CD4-positive, alpha-beta T cell treated with Interleukin-15 for 1 hour (primary cell): ENCODE measurements at regions not wholly inside any gene's neighbourhood (a gene's known extent, or its start where the extent isn't known, plus 50 kb on each side); places are given as distances from the start of the nearest gene placed in this dataset.

ENCODE experiments used
- DNase-seq: peaks from one replicate; pipeline ENCODE4 v3.0.0-alpha.2; 2020

DNA sequence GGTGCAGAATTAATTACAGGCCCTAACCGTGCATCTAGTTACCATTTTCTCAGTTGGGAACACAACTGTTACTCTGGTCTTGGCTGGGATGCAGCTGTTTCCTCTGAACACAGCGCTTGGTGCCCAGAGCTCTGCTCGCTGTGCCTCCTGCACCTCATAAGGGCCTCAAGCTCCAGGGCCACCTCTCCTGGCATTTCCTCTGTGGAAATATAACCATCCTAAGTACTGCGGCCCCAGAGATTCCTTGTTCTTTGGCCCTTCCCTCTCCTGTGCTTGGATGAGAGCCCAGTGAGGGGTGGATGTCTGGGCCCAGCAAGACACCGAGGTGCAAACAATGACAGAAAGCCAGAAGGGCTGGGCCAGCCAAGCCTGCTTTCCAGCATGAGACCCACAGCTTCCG, 169.9 kb upstream of the CST7 start:
- DNase-seq: peak; percentile 7

DNA sequence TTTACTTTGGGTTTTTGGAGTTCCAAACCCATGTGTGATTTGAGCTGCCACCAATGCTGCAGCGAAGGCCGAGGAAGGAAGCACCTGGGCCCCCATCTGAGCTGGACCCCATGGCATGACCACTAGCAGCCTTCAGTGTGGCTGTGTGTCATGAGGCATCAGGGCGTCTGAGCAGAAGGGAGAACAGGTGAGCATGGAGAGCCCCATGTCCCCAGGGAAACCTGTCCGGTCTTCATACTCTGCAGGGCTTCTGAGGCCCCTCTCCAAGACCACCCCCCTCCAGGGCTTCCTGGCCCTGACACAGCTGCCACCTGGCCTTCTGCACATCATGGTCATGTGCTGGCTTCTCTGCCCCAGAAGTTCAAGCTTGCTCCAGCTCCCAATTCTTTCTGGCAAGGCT, 169.1 kb upstream of the CST7 start:
- peak; percentile 10 for DNase-seq

DNA sequence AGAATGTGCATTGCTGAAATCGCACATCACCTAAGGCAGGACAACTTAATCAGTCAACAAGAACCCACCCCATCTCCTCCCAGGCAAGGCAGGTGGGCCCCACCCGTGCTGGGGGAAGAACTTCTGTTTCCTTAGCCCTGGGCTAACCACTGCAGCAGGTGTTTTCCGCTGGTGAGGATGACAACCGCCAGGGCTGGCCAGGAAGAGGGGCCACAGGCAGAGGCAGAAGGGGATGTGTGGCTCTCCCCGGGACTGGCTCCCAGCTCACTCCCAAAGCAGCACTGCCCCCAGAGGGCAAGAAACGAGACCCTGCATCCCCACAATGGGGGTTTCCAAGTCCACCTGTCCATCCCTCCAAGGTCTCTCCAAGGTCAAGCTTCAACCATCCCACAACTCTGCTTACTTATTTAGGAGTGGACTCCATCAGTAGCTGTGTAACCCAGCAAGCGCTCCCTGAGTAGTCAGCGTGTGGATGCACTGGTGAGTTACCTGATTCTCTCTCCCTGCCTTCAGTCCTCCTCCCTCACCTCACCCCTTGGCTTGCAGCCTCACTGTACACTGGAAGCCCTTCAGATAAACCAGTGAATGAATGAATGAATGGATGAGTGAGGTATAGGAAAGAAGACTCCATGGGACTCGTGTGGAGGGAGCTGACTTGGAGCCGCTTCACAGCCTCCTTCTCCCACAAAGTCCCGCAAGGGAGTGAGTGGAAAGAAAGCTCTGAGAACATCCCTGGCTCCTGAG, 168.2 kb upstream of the CST7 start:
- peak; percentile 9 for DNase-seq

DNA sequence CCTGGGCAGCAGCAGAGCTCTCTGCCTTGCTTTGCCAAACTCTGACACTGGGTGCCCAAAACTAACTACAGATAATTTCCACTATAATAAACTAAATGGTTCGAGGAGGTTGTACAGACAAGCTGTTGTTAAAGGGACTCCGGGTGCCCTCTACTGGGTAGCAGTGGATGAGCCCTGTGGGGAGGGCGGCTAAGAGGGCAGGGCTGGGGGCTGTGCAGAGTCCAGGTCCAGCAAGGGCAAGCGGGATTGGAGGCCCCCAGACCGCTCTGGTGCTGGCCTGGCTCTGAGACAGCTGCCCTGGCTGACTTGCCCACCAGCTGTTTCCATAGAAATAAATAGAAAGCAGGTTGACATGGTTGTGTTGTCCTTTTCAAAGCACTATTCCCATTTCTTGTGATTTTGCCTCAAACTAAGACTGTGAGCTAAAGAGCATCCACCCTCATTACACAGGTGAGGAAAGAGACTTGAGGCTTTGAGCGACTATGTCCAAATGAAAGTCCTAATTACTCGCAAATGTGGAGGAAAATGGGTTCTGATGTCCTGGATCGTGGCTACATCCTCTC, 167.6 kb upstream of the CST7 start:
- DNase-seq: no peak

DNA sequence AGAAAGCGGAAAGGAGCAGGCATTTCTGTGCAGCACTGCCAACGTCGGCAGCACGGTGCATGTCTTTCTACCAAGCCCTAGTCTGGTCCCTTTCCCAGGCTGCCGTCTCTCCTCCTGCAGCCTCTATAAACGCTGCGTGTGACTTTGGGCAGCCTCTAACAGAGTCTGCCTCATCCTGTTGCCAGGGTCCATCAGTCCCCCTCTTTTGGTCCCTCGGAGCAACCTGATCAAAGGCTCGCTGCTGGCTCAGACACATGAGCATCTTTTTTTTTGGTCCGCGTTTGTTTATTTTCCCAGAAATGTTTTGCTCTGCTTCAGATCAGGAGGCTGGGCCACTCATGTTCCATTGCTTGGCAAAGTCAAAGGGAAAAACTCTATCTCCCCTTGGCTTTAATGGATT, 166.8 kb upstream of the CST7 start:
- peak; percentile 2 for DNase-seq

DNA sequence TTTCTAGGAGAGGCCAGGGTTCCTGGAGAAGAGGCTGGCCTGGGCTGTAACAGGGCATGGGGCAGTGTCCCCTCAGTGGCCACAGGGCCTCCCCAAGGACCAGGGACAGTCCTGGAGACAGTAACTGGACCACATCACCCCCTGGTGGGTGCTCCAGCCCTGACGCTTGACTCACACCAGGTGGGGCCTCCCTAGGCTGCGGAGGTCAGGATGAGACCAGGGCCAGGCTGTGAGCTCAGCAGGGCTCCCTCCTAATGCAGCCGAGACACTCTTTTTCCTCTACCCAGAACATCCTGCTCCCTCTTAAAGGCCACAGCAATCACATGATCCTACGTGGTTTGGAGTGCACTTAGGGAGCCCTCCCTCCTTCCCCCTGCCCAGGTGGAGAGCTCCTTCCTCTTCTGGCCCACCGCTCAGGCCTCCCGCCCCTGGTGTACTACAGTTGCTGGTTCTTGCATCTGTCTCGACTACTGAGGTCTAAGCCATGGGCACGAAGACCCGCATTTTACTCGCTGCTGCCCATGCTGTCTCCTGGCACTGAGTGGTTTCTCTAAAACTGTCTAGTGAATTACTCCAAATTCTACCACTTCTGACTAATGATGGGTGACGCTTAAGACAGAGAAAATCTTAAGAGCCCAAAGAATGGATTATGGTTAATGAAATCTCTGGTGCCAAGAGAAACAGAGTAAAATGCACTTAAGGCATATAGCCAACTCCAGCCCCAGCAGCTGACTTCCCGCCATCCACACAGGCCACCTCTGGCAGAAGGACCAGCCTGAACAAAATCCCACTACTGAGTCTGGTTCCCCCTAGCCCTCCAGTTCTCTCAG, 166.1 kb upstream of the CST7 start:
- DNase-seq: peak; percentile 14

GRCh38 chr20:24783631-24784492, 165.2 kb upstream of the CST7 start:
- peak; percentile 5 for DNase-seq

DNA sequence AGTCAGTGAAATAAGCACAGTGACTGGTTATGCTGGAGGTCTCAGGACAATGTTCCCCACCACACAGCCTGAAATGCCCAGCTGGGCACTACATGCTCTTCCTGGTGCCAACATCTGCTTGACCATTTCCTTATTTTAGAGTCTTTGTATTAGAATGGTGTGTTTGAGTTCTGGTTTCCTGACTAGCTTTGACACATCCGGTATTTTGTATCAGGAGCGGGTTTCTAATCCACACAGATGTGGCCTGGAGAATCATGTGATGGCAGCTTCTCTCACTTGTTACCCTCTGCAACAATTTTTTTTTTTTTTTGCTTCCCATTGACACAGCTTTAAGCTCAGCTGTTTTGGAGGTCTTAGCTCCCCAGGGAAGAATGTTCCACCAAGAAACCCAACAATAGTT, 164.5 kb upstream of the CST7 start:
- DNase-seq: no peak

GRCh38 chr20:24785141-24786110, 163.6 kb upstream of the CST7 start:
- no peak for DNase-seq

GRCh38 chr20:24786111-24786495, 163.0 kb upstream of the CST7 start:
- no peak for DNase-seq

GRCh38 chr20:24786646-24787045, 162.4 kb upstream of the CST7 start:
- no peak for DNase-seq

DNA sequence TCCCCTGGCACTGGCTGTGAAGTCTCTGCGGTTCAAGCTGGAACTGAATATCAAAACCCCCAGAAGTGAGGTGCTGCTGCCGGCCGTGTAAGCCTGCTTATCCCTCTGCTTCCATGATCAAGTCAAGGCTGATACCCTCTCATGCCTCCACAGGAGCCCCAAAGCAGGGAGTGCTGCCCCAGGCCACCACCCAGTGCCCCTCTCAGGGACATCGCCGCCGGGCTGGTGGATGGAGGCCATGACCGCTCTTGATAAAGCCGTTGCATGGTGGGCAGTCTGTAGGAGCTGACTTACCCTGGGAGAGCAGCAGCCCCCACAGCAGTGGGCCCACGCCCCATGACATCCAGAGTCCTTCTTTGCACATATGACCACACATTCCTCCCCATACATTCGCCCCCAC, 162.0 kb upstream of the CST7 start:
- DNase-seq: no peak

DNA sequence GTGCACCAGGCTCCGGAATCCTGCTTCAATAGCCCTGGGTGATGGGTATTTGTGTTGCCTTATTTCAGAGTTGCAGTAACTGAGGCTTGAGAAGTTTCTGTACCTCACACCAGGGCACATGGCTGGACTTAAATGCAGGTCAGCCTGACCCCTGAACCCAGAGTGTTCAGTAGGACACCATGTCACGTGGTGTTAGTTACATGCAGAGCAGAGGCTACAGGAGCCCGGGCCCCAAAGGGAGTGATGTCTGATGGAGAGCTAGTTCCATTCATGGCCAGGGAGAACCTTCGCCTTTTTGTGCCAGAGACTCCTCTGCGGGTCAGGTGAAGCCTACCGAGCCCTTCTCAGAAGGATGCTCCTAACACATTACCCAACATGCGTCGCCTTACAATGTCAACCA, 161.4 kb upstream of the CST7 start:
- no peak for DNase-seq

DNA sequence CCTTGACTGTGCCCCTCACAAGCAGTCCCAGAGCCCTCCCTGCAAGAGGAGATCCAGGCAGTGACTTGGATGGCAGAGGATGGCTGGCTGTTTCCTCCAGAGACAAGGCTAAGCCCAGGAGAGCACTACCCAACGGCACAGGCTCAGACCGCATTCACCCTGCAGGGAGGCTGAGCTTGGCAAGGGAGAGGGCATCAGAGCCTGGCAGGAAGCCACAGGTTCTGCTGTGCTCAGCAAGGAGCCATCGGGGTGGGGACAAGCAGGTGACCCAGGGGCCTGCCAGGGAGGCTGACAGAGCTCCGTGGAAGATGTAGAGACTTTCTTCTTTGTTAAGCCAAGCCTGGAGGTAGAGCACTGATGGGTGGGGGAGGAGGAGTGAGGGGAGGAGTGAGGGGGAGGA, 159.2 kb upstream of the CST7 start:
- DNase-seq: no peak

DNA sequence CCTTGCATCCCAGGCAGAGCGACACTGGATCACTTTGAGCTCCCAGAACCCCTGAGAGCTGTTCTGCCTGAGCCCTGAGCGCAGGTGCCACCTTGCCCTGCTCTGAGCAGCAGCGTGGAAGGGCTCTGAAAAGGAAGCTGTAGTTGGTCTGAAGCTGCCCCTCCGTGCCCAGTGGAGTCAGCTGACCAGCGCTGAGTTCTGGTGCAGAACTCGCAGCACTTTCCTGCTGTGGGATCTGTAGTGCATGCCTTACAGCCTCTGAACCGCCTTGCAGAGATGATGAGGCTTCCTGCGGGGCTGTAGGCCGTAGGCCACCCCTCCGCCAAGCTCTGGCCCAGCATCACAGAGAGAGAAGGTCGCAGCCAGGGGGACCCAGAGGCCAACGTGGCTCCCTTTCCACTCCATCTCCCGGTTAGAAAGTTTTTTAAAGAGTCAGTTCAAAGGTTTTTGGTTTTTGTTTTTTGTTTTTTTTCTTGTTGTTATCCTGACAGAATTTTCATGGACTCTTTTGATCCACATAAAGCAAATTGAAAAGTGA, 158.3 kb upstream of the CST7 start:
- no peak for DNase-seq

GRCh38 chr20:24791953-24792352, 157.1 kb upstream of the CST7 start:
- DNase-seq: no peak

GRCh38 chr20:24792641-24793495, 156.2 kb upstream of the CST7 start:
- DNase-seq: no peak

DNA sequence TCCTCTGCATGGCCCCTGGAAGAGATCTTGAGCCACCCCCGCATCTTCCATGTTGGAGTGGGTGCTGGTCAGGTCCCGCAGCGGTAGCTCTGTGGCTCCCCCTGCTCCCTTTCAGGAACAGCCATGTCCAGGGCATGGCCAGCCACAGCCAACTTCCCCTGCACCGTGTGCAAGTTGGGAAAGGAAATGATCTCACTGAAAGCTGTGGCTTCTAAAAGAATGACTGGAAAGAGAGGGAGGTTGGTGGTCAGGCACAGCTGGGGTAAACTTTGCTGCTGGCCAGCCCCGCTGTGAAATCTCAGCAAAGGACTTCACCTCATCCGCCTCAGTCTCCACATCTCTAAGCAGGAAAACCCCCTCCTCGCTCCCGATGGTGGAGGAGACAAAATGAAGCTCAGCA, 153.6 kb upstream of the CST7 start:
- no peak for DNase-seq

GRCh38 chr20:24796236-24796635, 152.8 kb upstream of the CST7 start:
- DNase-seq: no peak

- no peak for DNase-seq
Measured at GRCh38 chr20:24797113-24797512, 152.0 kb upstream of the CST7 start.
